Lung (tissue), 11 donors: ENCODE measurements at regions not wholly inside any gene's neighbourhood (a gene's known extent, or its start where the extent isn't known, plus 50 kb on each side); places are given as distances from the start of the nearest gene placed in this dataset.

ENCODE experiments used
- ATAC-seq: fragments of 200-7000 bp; cut with Tn5 transposase; one replicate; pipeline ENCODE4 v1.9.1; 2020; ENCODE audit warnings: moderate number of reproducible peaks; ENCODE audit not compliant: insufficient read depth, low FRiP score
- DNase-seq, 3 donors: peaks; one replicate each; pipeline ENCODE4 v3.0.0-alpha.2; 2013 to 2017
- H3K27ac ChIP-seq, 2 donors: one replicate each; pipeline ENCODE4 v1.5.1; 2013; ENCODE audit warnings: mild to moderate bottlenecking in 2 of 2, moderate library complexity in 2 of 2, control low read depth in 1 of 2, inconsistent platforms in 1 of 2, low read depth in 1 of 2, low read length in 1 of 2
- H3K27me3 ChIP-seq, 3 donors: one replicate each; pipeline ENCODE4 v1.5.1; 2013; ENCODE audit warnings: low read length in 2 of 3; ENCODE audit not compliant: control insufficient read depth in 3 of 3, insufficient read depth in 3 of 3
- H3K36me3 ChIP-seq, 4 donors: one replicate each; pipeline ENCODE4 v1.5.1; 2013; ENCODE audit warnings: low read length in 4 of 4, mild to moderate bottlenecking in 1 of 4, moderate library complexity in 1 of 4; ENCODE audit not compliant: control insufficient read depth in 4 of 4, insufficient read depth in 4 of 4
- H3K4me1 ChIP-seq, 5 donors: one replicate each; pipeline ENCODE4 v1.5.1; 2013; ENCODE audit warnings: low read length in 5 of 5, mild to moderate bottlenecking in 2 of 5, moderate library complexity in 1 of 5; ENCODE audit not compliant: control insufficient read depth in 5 of 5, insufficient read depth in 5 of 5
- H3K4me3 ChIP-seq: one replicate; pipeline ENCODE4 v1.5.1; 2013; ENCODE audit warnings: mild to moderate bottlenecking, control low read depth, moderate library complexity
- H3K9ac ChIP-seq, 2 donors: one replicate each; pipeline ENCODE4 v1.5.1; 2013; ENCODE audit warnings: low read length in 2 of 2, control low read depth in 1 of 2; ENCODE audit not compliant: insufficient read depth in 1 of 2
- H3K9me3 ChIP-seq, 4 donors: one replicate each; pipeline ENCODE4 v1.5.1; 2013; ENCODE audit warnings: low read length in 3 of 4, mild to moderate bottlenecking in 1 of 4, moderate library complexity in 1 of 4; ENCODE audit not compliant: control insufficient read depth in 4 of 4, insufficient read depth in 3 of 4
- WGBS, 2 donors: extraction: QIAGEN DNeasy Blood & Tissue Kit; methylation state at CpG; one replicate each; pipeline ENCODE4 v1.1.7; 2013; 5-methylcytosine and 5-hydroxymethylcytosine counted together
- TF ChIP-seq, protein P1 (sequence below): IDR thresholded peaks from 2 replicates; pipeline ENCODE4 v1.5.1; 2012; ENCODE audit warnings: mild to moderate bottlenecking; ENCODE audit errors: control extremely low read depth, extremely low read depth
- donor health status: control.
- donor health status: control.
- donor health status: Bipolar disorder and iron deficiency.
- donor health status: healthy.
- donor health status: DM: yes; HTN: yes; CAD: no.

DNA sequence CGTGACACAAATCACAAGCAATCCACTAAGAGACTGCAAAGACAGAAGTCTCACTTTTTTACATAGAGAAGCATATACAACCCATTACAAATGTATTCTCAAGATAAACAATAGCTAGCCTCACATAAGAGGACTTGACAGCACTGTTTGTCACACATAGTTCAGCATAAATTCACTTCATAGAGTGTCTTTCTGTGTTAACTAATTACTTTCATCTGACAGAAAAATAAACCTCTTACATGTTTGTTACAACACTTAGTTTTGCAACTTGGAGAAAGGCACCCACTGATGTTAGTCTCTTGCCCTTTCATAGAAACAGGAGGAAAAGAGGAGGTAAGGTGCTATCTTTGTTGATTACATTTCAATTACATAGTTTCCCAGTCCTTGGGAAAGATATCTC lies 2221.9 kb upstream of the RAG2 start:
- TF ChIP-seq, protein P1, sequence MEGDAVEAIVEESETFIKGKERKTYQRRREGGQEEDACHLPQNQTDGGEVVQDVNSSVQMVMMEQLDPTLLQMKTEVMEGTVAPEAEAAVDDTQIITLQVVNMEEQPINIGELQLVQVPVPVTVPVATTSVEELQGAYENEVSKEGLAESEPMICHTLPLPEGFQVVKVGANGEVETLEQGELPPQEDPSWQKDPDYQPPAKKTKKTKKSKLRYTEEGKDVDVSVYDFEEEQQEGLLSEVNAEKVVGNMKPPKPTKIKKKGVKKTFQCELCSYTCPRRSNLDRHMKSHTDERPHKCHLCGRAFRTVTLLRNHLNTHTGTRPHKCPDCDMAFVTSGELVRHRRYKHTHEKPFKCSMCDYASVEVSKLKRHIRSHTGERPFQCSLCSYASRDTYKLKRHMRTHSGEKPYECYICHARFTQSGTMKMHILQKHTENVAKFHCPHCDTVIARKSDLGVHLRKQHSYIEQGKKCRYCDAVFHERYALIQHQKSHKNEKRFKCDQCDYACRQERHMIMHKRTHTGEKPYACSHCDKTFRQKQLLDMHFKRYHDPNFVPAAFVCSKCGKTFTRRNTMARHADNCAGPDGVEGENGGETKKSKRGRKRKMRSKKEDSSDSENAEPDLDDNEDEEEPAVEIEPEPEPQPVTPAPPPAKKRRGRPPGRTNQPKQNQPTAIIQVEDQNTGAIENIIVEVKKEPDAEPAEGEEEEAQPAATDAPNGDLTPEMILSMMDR, result no peak
- Histone ChIP-seq H3K27me3 (no peaks in the 10 kb centered on the region), H3K4me1 (peaks cover 0 to 6% (median 0%) of the 10 kb centered on the region in 5 donors), H3K9ac (no peak overlapping the region), H3K27ac (no peak overlapping the region), H3K36me3 (no peaks in the 10 kb centered on the region), H3K9me3 (no peaks in the 10 kb centered on the region), H3K4me3 (no peak overlapping the region)
- WGBS, 2 donors, result 70 to 82% methylated on average over 1 of the region's 1 CpG
- peak in 2 of 3 donors; percentile 24 to 55 for DNase-seq
- ATAC-seq, result no peak

DNA sequence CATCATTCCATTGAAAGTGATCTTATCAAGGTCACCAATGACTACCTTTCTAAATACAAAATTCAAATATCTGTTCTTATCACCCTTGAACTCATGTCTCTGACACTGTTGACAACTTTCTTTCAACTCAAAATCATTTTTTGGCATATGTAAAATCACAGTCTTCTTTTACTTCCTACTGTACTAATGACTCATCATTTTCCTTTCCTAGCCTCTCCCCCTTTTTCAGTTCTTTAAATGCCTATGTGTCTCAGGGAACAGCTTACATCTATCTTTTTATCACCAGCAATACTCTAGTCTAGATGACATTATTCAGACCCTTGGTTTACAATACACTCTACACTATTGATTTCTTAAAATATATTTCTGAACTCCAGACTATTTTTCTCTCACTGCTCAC lies 2220.7 kb upstream of the RAG2 start:
- H3K27ac ChIP-seq, result no peak overlapping the region

DNA sequence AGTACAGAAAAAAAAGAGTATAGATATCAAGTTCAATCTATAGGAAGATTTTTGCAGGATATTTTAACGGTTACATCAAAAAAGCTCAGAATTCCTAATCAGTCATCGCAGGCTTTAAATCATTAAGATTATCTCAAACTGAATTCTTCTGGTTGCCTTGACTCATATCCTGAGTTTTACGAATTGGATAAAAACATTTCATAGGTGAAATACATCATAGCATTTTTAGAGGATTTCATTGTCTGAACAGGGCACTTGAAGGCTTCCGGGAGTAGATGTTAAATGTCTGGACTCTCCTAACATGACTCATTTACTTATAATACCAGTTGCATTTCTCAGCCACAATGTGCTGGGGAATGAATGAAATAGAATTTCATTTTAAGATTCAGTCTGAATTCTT lies 2216.6 kb upstream of the RAG2 start:
- H3K4me1 ChIP-seq, result peaks cover 0 to 6% (median 0%) of the 10 kb centered on the region in 5 donors
- no peaks in the 10 kb centered on the region for H3K36me3 ChIP-seq
- no peak overlapping the region for H3K27ac ChIP-seq
- ATAC-seq (no peak), DNase-seq (no peak)
- TF ChIP-seq, protein P1, result no peak
- H3K9me3 ChIP-seq, result peaks cover 0 to 2% (median 0%) of the 10 kb centered on the region in 4 donors
- H3K9ac ChIP-seq, result no peak overlapping the region
- H3K4me3 ChIP-seq, result no peak overlapping the region
- 92 to 94% methylated on average over 4 of the region's 4 CpGs for WGBS, 2 donors
- no peaks in the 10 kb centered on the region for H3K27me3 ChIP-seq

More for the DNA sequence above, 2220.7 kb upstream of the RAG2 start:
- DNase-seq, result no peak
- Histone ChIP-seq H3K4me3 (no peak overlapping the region), H3K9me3 (no peaks in the 10 kb centered on the region), H3K9ac (no peak overlapping the region), H3K4me1 (peaks cover 0 to 6% (median 0%) of the 10 kb centered on the region in 5 donors), H3K36me3 (no peaks in the 10 kb centered on the region), H3K27me3 (no peaks in the 10 kb centered on the region)
- ATAC-seq, result no peak
- TF ChIP-seq, protein P1, result no peak

DNA sequence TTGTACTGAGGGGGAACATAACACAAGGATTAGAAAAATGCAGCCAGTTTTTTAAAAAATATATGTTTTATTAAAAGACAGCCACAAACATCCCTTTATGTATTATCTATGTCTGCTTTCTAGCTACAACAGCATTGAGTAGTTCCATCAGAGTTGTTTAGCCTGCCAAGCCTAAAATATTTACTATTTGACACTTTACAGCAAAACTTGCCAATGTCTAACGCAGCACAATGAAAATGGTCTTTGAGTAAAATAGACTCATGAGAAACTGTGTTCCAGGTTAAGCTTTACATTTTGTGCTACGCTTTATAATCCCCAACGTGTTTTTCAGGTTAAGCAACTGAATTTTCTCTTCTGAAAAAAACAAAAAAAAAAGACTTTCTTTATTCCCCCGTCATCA lies 2211.5 kb upstream of the RAG2 start:
- Histone ChIP-seq H3K4me1 (no peaks in the 10 kb centered on the region), H3K4me3 (no peak overlapping the region), H3K27me3 (no peaks in the 10 kb centered on the region), H3K9me3 (peaks cover 0 to 2% (median 0%) of the 10 kb centered on the region in 4 donors), H3K27ac (no peak overlapping the region), H3K36me3 (no peaks in the 10 kb centered on the region), H3K9ac (no peak overlapping the region)
- TF ChIP-seq, protein P1, result no peak
- no peak for ATAC-seq
- WGBS, 2 donors, result 76 to 85% methylated on average over 4 of the region's 4 CpGs
- peak in 1 of 3 donors; percentile 22 for DNase-seq
